ENCODE measurements at regions not wholly inside any gene's neighbourhood (a gene's known extent, or its start where the extent isn't known, plus 50 kb on each side); places are given as distances from the start of the nearest gene placed in this dataset.

DNA sequence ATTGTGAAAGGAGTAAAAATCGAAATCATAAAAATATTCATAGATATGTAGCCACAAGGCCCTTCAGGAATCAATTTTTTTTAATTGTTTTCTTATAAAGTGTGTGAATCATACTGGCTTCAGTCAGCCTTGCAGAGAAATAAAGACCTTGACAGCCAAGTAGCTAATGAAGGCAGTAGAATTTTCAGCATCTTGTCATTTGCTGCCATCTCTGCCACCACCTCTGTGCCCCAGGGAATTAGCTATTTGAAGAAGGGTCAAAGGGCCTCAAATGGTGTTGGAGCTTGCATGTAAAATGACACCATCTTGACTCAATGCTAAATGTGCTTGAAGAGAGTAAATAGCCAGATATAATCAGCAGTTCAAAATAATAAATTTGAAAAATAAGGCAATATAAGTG lies 359.4 kb upstream of the DCN start:
- Histone ChIP-seq H3K4me3 (no peak overlapping the region), H3K27me3 (ENCODE audit: low read depth) (no peaks in the 10 kb centered on the region), H3K4me1 (no peaks in the 10 kb centered on the region), H3K27ac (no peak overlapping the region), H3K36me3 (no peaks in the 10 kb centered on the region), H3K9me3 (no peaks in the 10 kb centered on the region)
- intact Hi-C loops (cut with DNase I), result no loop called here
- no peak for TF ChIP-seq CTCF (IDR thresholded peaks at IDR 0.05)
- ATAC-seq (no peak), DNase-seq (no peak)

DNA sequence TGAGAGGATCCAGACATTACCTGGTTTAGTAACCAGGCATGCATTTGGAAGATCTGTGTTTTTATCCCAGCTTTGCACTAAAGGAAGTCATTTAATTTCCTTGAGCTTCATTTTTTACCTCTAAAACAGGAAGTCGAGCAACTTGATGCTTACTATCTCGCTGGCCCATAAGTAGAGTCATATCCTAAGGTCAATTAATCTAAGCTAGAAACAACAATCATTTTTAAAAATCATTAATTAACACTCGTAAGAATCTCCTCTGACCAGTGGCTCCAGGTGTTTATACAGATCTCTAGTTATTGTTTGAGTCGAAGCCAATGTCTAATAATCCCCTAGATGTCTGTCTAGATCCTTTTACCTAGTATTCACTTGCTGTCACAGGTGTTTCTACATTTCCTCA lies 355.8 kb upstream of the DCN start:
- Histone ChIP-seq H3K9me3 (peaks cover 8% of the 10 kb centered on the region), H3K4me1 (no peaks in the 10 kb centered on the region), H3K36me3 (no peaks in the 10 kb centered on the region), H3K4me3 (no peak overlapping the region), H3K27me3 (ENCODE audit: low read depth) (no peaks in the 10 kb centered on the region), H3K27ac (no peak overlapping the region)
- intact Hi-C loops (cut with DNase I), result no loop called here
- no peak for ATAC-seq
- no peak for DNase-seq
- TF ChIP-seq CTCF (IDR thresholded peaks at IDR 0.05), result no peak

- intact Hi-C loops (cut with DNase I), result no loop called here
- Histone ChIP-seq H3K27me3 (ENCODE audit: low read depth) (no peaks in the 10 kb centered on the region), H3K4me1 (no peaks in the 10 kb centered on the region), H3K36me3 (no peaks in the 10 kb centered on the region), H3K9me3 (peaks cover 17% of the 10 kb centered on the region), H3K4me3 (no peak overlapping the region), H3K27ac (no peak overlapping the region)
- ATAC-seq (no peak), DNase-seq (no peak)
- no peak for TF ChIP-seq CTCF (IDR thresholded peaks at IDR 0.05)
Observed at GRCh38 chr12:91533366-91533765, 350.7 kb upstream of the DCN start.

DNA sequence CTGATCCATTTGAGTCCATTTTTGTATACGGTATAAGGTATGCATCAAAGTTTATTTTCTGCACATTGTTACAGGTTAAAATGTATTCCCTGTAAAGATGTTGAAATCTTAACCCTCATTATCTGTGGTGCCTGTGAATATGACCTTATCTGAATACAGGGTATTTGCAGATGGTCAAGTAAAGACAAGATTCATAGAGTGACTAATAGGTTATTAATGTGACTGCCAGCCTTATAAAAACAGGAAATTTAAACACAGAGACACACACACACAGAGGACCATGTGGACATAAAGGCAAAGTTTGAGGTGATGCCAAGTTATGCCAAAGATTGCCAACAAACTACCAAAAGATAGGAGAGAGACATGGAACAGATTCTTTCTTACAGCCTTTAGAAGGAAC lies 347.2 kb upstream of the DCN start:
- H3K4me3 ChIP-seq, result no peak overlapping the region
- intact Hi-C loops (cut with DNase I), result no loop called here
- no peaks in the 10 kb centered on the region for H3K4me1 ChIP-seq
- H3K27ac ChIP-seq, result no peak overlapping the region
- TF ChIP-seq CTCF (IDR thresholded peaks at IDR 0.05), result no peak
- no peaks in the 10 kb centered on the region for H3K36me3 ChIP-seq
- no peak for DNase-seq
- H3K9me3 ChIP-seq, result peaks cover 17% of the 10 kb centered on the region
- no peak for ATAC-seq
- no peaks in the 10 kb centered on the region for H3K27me3 ChIP-seq (ENCODE audit: low read depth)

- ATAC-seq (no peak), DNase-seq (no peak)
- no peak for TF ChIP-seq CTCF (IDR thresholded peaks at IDR 0.05)
- no peaks in the 10 kb centered on the region for H3K36me3 ChIP-seq
- no peak overlapping the region for H3K27ac ChIP-seq
- no peak overlapping the region for H3K4me3 ChIP-seq
- intact Hi-C loops (cut with DNase I), result no loop called here
- no peaks in the 10 kb centered on the region for H3K27me3 ChIP-seq (ENCODE audit: low read depth)
- H3K4me1 ChIP-seq, result no peaks in the 10 kb centered on the region
- no peaks in the 10 kb centered on the region for H3K9me3 ChIP-seq
Observed at GRCh38 chr12:91523831-91524230, 341.2 kb upstream of the DCN start.

DNA sequence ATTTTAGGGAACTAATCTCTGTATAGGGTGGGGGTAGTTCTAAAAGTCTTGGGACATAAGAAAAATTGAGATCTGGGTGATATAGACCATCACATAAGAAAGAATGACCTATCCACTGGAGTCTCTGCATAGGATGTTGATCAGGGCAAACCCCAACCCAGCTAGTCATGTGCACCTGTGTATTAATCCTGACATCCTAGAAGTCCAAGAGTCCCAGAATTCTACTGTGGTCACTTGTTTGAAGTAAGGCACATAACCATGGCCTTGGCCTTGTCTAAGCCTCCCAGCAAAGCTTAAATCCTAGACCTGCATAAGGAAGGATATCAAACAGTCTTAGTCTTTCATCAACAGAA lies 334.1 kb upstream of the DCN start:
- ATAC-seq, result no peak
- no peak overlapping the region for H3K27ac ChIP-seq
- intact Hi-C loops (cut with DNase I), result no loop called here
- H3K4me1 ChIP-seq, result no peaks in the 10 kb centered on the region
- no peaks in the 10 kb centered on the region for H3K9me3 ChIP-seq
- no peak for DNase-seq
- H3K4me3 ChIP-seq, result no peak overlapping the region
- H3K27me3 ChIP-seq (ENCODE audit: low read depth), result no peaks in the 10 kb centered on the region
- no peaks in the 10 kb centered on the region for H3K36me3 ChIP-seq
- no peak for TF ChIP-seq CTCF (IDR thresholded peaks at IDR 0.05)

Data from lower lobe of right lung (tissue), 2 donors.